Left renal cortex interstitium (tissue), 4 donors: ENCODE measurements at regions not wholly inside any gene's neighbourhood (a gene's known extent, or its start where the extent isn't known, plus 50 kb on each side); places are given as distances from the start of the nearest gene placed in this dataset.
"Not testable (repeated sequence)": the region's sequence is repeated elsewhere in the genome, so short reads cannot be mapped to it uniquely, and the experiment has no call there.

ENCODE experiments used
- DNase-seq, 4 donors: peaks; one replicate each; pipeline ENCODE4 v3.0.0-alpha.2; 2013; ENCODE audit warnings: low read depth in 4 of 4, low spot score in 2 of 4, missing footprints in 1 of 4

GRCh38 chr18:1036926-1037325, 132.3 kb downstream of the ADCYAP1 start:
- DNase-seq: no peak

- no peak for DNase-seq
These were observed 133.1 kb downstream of the ADCYAP1 start for GRCh38 chr18:1037776-1038175.

GRCh38 chr18:1039421-1039820, 134.8 kb downstream of the ADCYAP1 start:
- no peak for DNase-seq

- not testable (repeated sequence) for DNase-seq
These were observed 138.4 kb downstream of the ADCYAP1 start for GRCh38 chr18:1043039-1043438.

GRCh38 chr18:1045658-1046057, 141.0 kb downstream of the ADCYAP1 start:
- DNase-seq: no peak

- DNase-seq: no peak
These were observed 142.7 kb downstream of the ADCYAP1 start for GRCh38 chr18:1047406-1047805.

- no peak for DNase-seq
These were observed 143.4 kb downstream of the ADCYAP1 start for GRCh38 chr18:1048032-1048431.

GRCh38 chr18:1049173-1049572, 144.5 kb downstream of the ADCYAP1 start:
- DNase-seq: no peak

- no peak for DNase-seq
These were observed 145.5 kb downstream of the ADCYAP1 start for GRCh38 chr18:1050012-1050657.

- no peak for DNase-seq
These were observed 147.6 kb downstream of the ADCYAP1 start for GRCh38 chr18:1052301-1052700.

- DNase-seq: no peak
These were observed 149.0 kb downstream of the ADCYAP1 start for GRCh38 chr18:1053331-1054315.

- DNase-seq: no peak
These were observed 151.7 kb downstream of the ADCYAP1 start for GRCh38 chr18:1056404-1056803.

GRCh38 chr18:1057367-1057766, 152.7 kb downstream of the ADCYAP1 start:
- no peak for DNase-seq

GRCh38 chr18:1062588-1062987, 157.9 kb downstream of the ADCYAP1 start:
- no peak for DNase-seq

- DNase-seq: no peak
These were observed 170.7 kb downstream of the ADCYAP1 start for GRCh38 chr18:1075322-1075721.

GRCh38 chr18:1075876-1076275, 171.2 kb downstream of the ADCYAP1 start:
- no peak for DNase-seq

GRCh38 chr18:1078301-1078700, 173.6 kb downstream of the ADCYAP1 start:
- no peak for DNase-seq

GRCh38 chr18:1083675-1084074, 179.0 kb downstream of the ADCYAP1 start:
- DNase-seq: not testable (repeated sequence)

- DNase-seq: no peak
These were observed 186.1 kb downstream of the ADCYAP1 start for GRCh38 chr18:1090758-1091157.

GRCh38 chr18:1092228-1092627, 187.6 kb downstream of the ADCYAP1 start:
- DNase-seq: no peak

GRCh38 chr18:1094409-1094808, 189.7 kb downstream of the ADCYAP1 start:
- DNase-seq: no peak
